Prostate gland (tissue), 2 donors: ENCODE measurements at regions not wholly inside any gene's neighbourhood (a gene's known extent, or its start where the extent isn't known, plus 50 kb on each side); places are given as distances from the start of the nearest gene placed in this dataset.

Source experiments
- POLR2AphosphoS5 ChIP-seq: sonication (generic); formaldehyde crosslinking; IDR thresholded peaks from one replicate; pipeline ENCODE4 v1.6.1; 2017; ENCODE audit warnings: antibody characterized with exemption
- TF ChIP-seq, protein P1 (sequence below), 4 experiments: fragments of 200-600 bp in 2 of 4; fragments of 450-650 bp in 2 of 4; sonication (generic) in 2 of 4; IDR thresholded peaks; 1 replicate in 3 of 4; 2 replicates in 1 of 4; pipeline ENCODE4 v1.5.1; 2016 to 2019; ENCODE audit warnings: antibody characterized with exemption in 4 of 4, mild to moderate bottlenecking in 2 of 4, moderate library complexity in 2 of 4

GRCh38 chr5:128858995-128859394 is 106.3 kb upstream of the SLC27A6 start:
- TF ChIP-seq, protein P1, sequence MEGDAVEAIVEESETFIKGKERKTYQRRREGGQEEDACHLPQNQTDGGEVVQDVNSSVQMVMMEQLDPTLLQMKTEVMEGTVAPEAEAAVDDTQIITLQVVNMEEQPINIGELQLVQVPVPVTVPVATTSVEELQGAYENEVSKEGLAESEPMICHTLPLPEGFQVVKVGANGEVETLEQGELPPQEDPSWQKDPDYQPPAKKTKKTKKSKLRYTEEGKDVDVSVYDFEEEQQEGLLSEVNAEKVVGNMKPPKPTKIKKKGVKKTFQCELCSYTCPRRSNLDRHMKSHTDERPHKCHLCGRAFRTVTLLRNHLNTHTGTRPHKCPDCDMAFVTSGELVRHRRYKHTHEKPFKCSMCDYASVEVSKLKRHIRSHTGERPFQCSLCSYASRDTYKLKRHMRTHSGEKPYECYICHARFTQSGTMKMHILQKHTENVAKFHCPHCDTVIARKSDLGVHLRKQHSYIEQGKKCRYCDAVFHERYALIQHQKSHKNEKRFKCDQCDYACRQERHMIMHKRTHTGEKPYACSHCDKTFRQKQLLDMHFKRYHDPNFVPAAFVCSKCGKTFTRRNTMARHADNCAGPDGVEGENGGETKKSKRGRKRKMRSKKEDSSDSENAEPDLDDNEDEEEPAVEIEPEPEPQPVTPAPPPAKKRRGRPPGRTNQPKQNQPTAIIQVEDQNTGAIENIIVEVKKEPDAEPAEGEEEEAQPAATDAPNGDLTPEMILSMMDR (IDR thresholded peaks at IDR 0.05), result no peak
- no peak for TF ChIP-seq POLR2AphosphoS5
